Ishikawa (cell line): ENCODE measurements at regions not wholly inside any gene's neighbourhood (a gene's known extent, or its start where the extent isn't known, plus 50 kb on each side); places are given as distances from the start of the nearest gene placed in this dataset.

ENCODE experiments used
- CEBPB ChIP-seq: IDR thresholded peaks from 2 replicates; pipeline ENCODE4 v1.6.1; 2012
- CREB1 ChIP-seq: IDR thresholded peaks from 2 replicates; pipeline ENCODE4 v1.6.1; 2012; ENCODE audit warnings: low read depth
- EGR1 ChIP-seq: IDR thresholded peaks from 2 replicates; pipeline ENCODE4 v1.6.1; 2012
- EP300 ChIP-seq: IDR thresholded peaks from 2 replicates; pipeline ENCODE4 v1.6.1; 2012; ENCODE audit warnings: borderline replicate concordance
- FOXM1 ChIP-seq: IDR thresholded peaks from 2 replicates; pipeline ENCODE4 v1.6.1; 2012; ENCODE audit warnings: low read depth, borderline replicate concordance
- NFIC ChIP-seq: IDR thresholded peaks from 2 replicates; pipeline ENCODE4 v1.6.1; 2012
- RAD21 ChIP-seq: IDR thresholded peaks from 2 replicates; pipeline ENCODE4 v1.6.1; 2012; ENCODE audit warnings: low read depth
- TAF1 ChIP-seq: IDR thresholded peaks from 2 replicates; pipeline ENCODE4 v1.6.1; 2012; ENCODE audit warnings: low read depth, mild to moderate bottlenecking
- TCF12 ChIP-seq: IDR thresholded peaks from 2 replicates; pipeline ENCODE4 v1.6.1; 2012; ENCODE audit warnings: low read depth
- TEAD4 ChIP-seq: IDR thresholded peaks from 2 replicates; pipeline ENCODE4 v1.6.1; 2012
- YY1 ChIP-seq: IDR thresholded peaks from 2 replicates; pipeline ENCODE4 v1.6.1; 2012; ENCODE audit warnings: low read depth
- ZBTB7A ChIP-seq: IDR thresholded peaks from 2 replicates; pipeline ENCODE4 v1.6.1; 2012; ENCODE audit warnings: low read depth
- TF ChIP-seq, protein P1 (sequence below): IDR thresholded peaks from 2 replicates; pipeline ENCODE4 v1.6.1; 2012
- TF ChIP-seq, protein P2 (sequence below): IDR thresholded peaks from 2 replicates; pipeline ENCODE4 v1.6.1; 2012
- TF ChIP-seq, protein P3 (sequence below): IDR thresholded peaks from 2 replicates; pipeline ENCODE4 v1.6.1; 2012; ENCODE audit warnings: low read depth, mild to moderate bottlenecking

DNA sequence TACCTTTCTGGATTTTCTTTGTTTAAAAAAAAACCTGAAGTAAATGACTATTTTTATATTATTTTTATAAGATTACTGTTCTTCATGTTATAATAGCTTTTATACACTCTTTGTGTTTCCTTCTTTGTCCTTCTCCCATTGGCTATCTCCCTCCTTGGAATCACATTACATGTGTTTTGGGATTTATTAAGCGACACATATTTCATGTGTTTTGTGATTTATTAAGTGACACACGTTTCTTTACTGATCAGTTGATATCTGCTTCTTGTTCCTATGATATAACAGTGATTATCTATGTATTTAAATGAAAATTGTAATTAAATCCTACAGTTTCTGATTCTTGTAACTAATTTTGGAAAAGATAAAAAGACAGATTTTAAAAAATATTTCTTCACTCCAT is 817.3 kb upstream of the AGA start:
- TF ChIP-seq, protein P1, sequence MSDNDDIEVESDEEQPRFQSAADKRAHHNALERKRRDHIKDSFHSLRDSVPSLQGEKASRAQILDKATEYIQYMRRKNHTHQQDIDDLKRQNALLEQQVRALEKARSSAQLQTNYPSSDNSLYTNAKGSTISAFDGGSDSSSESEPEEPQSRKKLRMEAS: no peak
- no peak for TF ChIP-seq CREB1
- no peak for TF ChIP-seq YY1
- TF ChIP-seq ZBTB7A: no peak
- no peak for TF ChIP-seq RAD21
- TF ChIP-seq, protein P2, sequence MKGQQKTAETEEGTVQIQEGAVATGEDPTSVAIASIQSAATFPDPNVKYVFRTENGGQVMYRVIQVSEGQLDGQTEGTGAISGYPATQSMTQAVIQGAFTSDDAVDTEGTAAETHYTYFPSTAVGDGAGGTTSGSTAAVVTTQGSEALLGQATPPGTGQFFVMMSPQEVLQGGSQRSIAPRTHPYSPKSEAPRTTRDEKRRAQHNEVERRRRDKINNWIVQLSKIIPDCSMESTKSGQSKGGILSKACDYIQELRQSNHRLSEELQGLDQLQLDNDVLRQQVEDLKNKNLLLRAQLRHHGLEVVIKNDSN: no peak
- TF ChIP-seq TCF12: no peak
- no peak for TF ChIP-seq FOXM1
- TF ChIP-seq, protein P3, sequence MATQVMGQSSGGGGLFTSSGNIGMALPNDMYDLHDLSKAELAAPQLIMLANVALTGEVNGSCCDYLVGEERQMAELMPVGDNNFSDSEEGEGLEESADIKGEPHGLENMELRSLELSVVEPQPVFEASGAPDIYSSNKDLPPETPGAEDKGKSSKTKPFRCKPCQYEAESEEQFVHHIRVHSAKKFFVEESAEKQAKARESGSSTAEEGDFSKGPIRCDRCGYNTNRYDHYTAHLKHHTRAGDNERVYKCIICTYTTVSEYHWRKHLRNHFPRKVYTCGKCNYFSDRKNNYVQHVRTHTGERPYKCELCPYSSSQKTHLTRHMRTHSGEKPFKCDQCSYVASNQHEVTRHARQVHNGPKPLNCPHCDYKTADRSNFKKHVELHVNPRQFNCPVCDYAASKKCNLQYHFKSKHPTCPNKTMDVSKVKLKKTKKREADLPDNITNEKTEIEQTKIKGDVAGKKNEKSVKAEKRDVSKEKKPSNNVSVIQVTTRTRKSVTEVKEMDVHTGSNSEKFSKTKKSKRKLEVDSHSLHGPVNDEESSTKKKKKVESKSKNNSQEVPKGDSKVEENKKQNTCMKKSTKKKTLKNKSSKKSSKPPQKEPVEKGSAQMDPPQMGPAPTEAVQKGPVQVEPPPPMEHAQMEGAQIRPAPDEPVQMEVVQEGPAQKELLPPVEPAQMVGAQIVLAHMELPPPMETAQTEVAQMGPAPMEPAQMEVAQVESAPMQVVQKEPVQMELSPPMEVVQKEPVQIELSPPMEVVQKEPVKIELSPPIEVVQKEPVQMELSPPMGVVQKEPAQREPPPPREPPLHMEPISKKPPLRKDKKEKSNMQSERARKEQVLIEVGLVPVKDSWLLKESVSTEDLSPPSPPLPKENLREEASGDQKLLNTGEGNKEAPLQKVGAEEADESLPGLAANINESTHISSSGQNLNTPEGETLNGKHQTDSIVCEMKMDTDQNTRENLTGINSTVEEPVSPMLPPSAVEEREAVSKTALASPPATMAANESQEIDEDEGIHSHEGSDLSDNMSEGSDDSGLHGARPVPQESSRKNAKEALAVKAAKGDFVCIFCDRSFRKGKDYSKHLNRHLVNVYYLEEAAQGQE: no peak
- TF ChIP-seq NFIC: no peak
- no peak for TF ChIP-seq EP300
- TF ChIP-seq EGR1: no peak
- no peak for TF ChIP-seq TAF1
- TF ChIP-seq TEAD4: no peak
- TF ChIP-seq CEBPB: no peak

DNA sequence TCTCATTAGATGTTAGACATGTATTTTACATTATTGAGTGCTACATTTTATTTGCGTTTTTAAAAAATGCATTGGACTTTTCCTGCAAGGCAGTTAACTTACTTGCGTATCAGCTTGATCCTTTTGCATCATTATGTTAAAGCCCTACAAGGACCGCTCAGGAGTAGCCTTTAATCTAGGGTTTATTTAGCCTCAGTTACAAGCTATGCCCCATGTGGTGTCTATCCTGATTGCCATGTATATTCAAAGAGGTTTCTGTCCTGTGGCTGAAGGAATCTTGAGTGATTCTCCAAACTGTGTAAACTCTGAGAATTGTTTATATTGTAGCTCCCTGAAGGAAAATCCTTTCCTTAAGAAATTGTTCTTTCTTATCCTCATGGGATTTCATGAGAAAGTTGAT is 821.8 kb upstream of the AGA start:
- TF ChIP-seq, protein P3: no peak
- TF ChIP-seq TCF12 (no peak), NFIC (no peak), YY1 (no peak), FOXM1 (no peak), TAF1 (no peak), EP300 (no peak), CEBPB (no peak), TEAD4 (no peak), RAD21 (no peak), EGR1 (no peak), ZBTB7A (no peak), CREB1 (no peak)
- TF ChIP-seq, protein P2: no peak
- TF ChIP-seq, protein P1: no peak

DNA sequence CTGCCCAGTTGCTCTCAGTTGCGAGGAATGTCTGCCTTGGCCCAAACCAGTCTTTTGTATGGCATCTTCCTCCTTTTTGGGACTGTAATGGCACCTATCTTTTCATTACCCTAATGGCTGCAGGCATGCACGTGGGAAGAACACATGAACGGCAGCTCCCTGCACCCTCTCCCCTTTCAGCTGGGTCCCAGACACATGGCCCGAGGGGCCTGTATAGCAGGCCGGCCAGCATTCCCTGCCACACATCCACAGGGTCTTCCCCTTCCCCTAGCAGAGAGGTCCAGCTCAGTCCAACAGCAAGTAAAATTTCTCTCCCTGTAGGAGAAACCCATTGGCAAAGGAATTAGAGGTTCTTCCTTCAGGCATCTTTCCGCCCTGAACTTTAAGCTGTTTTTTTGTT is 829.1 kb upstream of the AGA start:
- TF ChIP-seq CEBPB (no peak), NFIC (no peak), TCF12 (no peak), FOXM1 (no peak), RAD21 (no peak), ZBTB7A (no peak), TAF1 (no peak)

DNA sequence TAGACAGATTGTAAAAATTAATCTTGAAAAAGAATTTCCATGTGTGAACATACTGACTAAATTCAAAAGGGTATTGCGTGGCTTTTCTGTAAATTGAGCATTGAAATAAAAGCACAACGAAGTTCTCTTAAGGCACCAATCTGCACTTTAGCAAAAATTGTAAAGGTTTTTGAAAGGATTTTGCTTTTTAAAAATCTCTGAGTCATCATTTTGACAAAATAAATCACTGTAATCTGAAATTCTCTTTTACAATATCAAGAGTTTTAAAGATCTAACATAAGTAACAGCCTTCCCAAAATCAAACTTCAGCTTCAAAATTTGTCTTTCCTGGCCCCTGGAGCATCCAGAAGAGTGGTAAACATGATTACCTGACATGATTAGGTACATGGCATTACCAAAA is 830.9 kb upstream of the AGA start:
- TF ChIP-seq YY1 (no peak), CEBPB (no peak), FOXM1 (no peak), TCF12 (no peak), EP300 (no peak), RAD21 (no peak)
- TF ChIP-seq, protein P2: no peak
- TF ChIP-seq, protein P1: no peak
- TF ChIP-seq, protein P3: no peak
